T-helper 17 cell (primary cell): ENCODE measurements at regions not wholly inside any gene's neighbourhood (a gene's known extent, or its start where the extent isn't known, plus 50 kb on each side); places are given as distances from the start of the nearest gene placed in this dataset.

Experiments
- ATAC-seq: fragments of 150-1000 bp; cut with Tn5 transposase; 2 replicates; pipeline ENCODE4 v1.10.0; 2021; ENCODE audit warnings: mild to moderate bottlenecking, moderate library complexity
- DNase-seq, 3 donors: peaks; one replicate each; pipeline versions ENCODE4 v3.0.0 to v3.0.0-alpha.2; 2020 to 2021
- H3K9me3 ChIP-seq: one replicate; pipeline ENCODE4 v1.7.0; 2013; ENCODE audit warnings: low read length, mild to moderate bottlenecking; ENCODE audit not compliant: control insufficient read depth, poor library complexity, severe bottlenecking
- H3K27ac Mint-ChIP-seq: one replicate; pipeline ENCODE4 v1.8.0; 2022; ENCODE audit warnings: mild to moderate bottlenecking, moderate library complexity, mixed read lengths
- H3K27me3 Mint-ChIP-seq: one replicate; pipeline ENCODE4 v1.8.0; 2022; ENCODE audit warnings: mixed read lengths
- H3K36me3 Mint-ChIP-seq: one replicate; pipeline ENCODE4 v1.8.0; 2022; ENCODE audit warnings: low read depth, mixed read lengths
- H3K4me1 Mint-ChIP-seq: one replicate; pipeline ENCODE4 v1.8.0; 2022; ENCODE audit warnings: mild to moderate bottlenecking, mixed read lengths
- H3K4me3 Mint-ChIP-seq: one replicate; pipeline ENCODE4 v1.8.0; 2022; ENCODE audit warnings: mild to moderate bottlenecking, moderate library complexity, mixed read lengths

GRCh38 chr16:86828202-86828601 is 249.9 kb downstream of the FOXL1 start:
- no peaks in the 10 kb centered on the region for H3K9me3 ChIP-seq
- no peak overlapping the region for H3K4me3 Mint-ChIP-seq
- ATAC-seq (no peak), DNase-seq (no peak)
- peaks cover 2% of the 10 kb centered on the region for H3K36me3 Mint-ChIP-seq
- H3K27me3 Mint-ChIP-seq: peaks cover 70% of the 10 kb centered on the region
- H3K27ac Mint-ChIP-seq: no peak overlapping the region
- H3K4me1 Mint-ChIP-seq: peaks cover 6% of the 10 kb centered on the region

- no peak overlapping the region for H3K4me3 Mint-ChIP-seq
- no peaks in the 10 kb centered on the region for H3K9me3 ChIP-seq
- H3K27me3 Mint-ChIP-seq: peaks cover 71% of the 10 kb centered on the region
- ATAC-seq (no peak), DNase-seq (no peak)
- peaks cover 2% of the 10 kb centered on the region for H3K36me3 Mint-ChIP-seq
- H3K4me1 Mint-ChIP-seq: peaks cover 9% of the 10 kb centered on the region
- H3K27ac Mint-ChIP-seq: no peak overlapping the region
Observed at GRCh38 chr16:86828653-86829052, 250.3 kb downstream of the FOXL1 start.

GRCh38 chr16:86831366-86831765 is 253.0 kb downstream of the FOXL1 start:
- Mint-ChIP-seq H3K27ac (no peak overlapping the region), H3K4me3 (no peak overlapping the region), H3K36me3 (peaks cover 2% of the 10 kb centered on the region), H3K4me1 (peaks cover 9% of the 10 kb centered on the region), H3K27me3 (peaks cover 67% of the 10 kb centered on the region)
- DNase-seq: no peak
- no peak for ATAC-seq
- no peaks in the 10 kb centered on the region for H3K9me3 ChIP-seq

DNA sequence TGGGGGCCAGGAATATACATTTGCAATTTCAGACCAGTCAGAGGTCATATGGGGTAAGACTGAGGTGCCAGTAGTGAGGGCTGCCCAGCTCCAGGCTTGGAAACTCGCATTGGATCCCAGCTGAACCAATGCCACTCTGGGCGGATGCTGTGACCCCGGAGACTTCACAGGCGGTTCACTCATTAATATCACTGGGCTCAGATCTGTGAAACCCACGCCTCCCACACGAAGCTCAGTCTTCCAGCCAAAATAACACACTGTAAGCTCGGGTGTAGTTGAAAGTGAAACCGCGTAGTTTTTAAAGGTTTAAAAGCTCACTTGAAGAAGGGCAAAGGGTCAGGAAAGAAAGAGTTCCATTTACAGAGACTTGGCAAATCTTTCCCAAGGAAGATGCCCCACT is 254.8 kb downstream of the FOXL1 start:
- ATAC-seq: no peak
- Mint-ChIP-seq H3K27me3 (peaks cover 52% of the 10 kb centered on the region), H3K27ac (no peak overlapping the region), H3K4me1 (peaks cover 6% of the 10 kb centered on the region), H3K4me3 (no peak overlapping the region), H3K36me3 (no peaks in the 10 kb centered on the region)
- DNase-seq: no peak
- no peaks in the 10 kb centered on the region for H3K9me3 ChIP-seq

- H3K36me3 Mint-ChIP-seq: no peaks in the 10 kb centered on the region
- no peak for DNase-seq
- peaks cover 37% of the 10 kb centered on the region for H3K27me3 Mint-ChIP-seq
- H3K27ac Mint-ChIP-seq: no peak overlapping the region
- no peaks in the 10 kb centered on the region for H3K9me3 ChIP-seq
- no peak for ATAC-seq
- peaks cover 6% of the 10 kb centered on the region for H3K4me1 Mint-ChIP-seq
- H3K4me3 Mint-ChIP-seq: no peak overlapping the region
Observed at GRCh38 chr16:86834451-86835035, 256.2 kb downstream of the FOXL1 start.

GRCh38 chr16:86835982-86836381 is 257.6 kb downstream of the FOXL1 start:
- peaks cover 23% of the 10 kb centered on the region for H3K27me3 Mint-ChIP-seq
- no peak overlapping the region for H3K27ac Mint-ChIP-seq
- H3K36me3 Mint-ChIP-seq: no peaks in the 10 kb centered on the region
- peaks cover 6% of the 10 kb centered on the region for H3K4me1 Mint-ChIP-seq
- no peak for ATAC-seq
- H3K4me3 Mint-ChIP-seq: no peak overlapping the region
- no peaks in the 10 kb centered on the region for H3K9me3 ChIP-seq
- DNase-seq: no peak

DNA sequence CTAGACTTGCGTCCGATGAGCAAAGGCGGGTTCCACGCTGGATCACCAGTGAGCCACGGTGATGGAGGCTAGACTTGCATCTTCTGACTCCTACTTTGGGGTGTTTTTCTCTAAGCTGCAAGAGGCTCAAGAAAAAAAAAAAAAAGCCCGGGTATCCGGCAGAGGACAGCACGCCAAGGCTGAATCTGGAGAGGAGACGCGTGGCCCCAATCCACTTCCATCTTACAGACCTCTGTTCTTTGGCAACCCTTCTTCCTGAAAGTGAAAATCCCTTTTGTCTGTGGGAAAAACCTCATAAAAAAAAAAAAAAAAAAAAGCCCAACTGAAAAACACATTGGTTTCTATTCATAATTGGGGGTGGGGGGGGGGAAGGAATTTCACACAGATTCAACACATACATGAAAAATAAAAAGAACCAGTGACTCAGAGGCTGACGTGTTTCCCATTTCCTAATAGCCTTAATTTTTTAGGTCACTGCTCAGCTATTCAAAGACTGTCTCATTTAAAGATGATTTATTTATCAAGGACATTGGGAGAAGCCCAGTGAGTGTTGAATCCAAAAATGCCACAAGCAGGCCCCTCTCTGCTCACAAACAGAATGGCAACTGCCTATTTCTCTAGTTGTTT is 258.3 kb downstream of the FOXL1 start:
- no peak overlapping the region for H3K27ac Mint-ChIP-seq
- ATAC-seq (no peak), DNase-seq (no peak)
- H3K9me3 ChIP-seq: no peaks in the 10 kb centered on the region
- H3K36me3 Mint-ChIP-seq: no peaks in the 10 kb centered on the region
- H3K4me1 Mint-ChIP-seq: peaks cover 6% of the 10 kb centered on the region
- H3K4me3 Mint-ChIP-seq: no peak overlapping the region
- H3K27me3 Mint-ChIP-seq: peaks cover 19% of the 10 kb centered on the region

DNA sequence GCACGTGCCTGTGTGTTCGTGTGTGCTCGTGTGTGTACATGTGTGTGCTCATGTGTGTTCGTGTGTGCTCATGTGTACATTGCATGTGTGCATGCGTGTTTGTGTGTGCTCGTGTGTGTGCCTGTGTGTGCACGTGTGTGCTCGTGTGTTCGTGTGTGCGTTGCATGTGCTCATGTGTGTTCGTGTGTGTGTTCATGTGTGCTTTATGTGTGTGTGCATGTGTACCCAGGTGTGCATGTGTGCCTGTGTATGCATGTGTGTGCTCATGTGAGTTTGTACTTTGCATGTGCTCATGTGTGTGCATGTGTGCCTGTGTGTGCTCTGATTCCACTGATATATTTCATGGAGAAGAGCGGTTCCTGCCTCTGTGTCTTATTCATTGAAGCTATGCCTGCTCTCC is 265.5 kb downstream of the FOXL1 start:
- DNase-seq (no peak), ATAC-seq (no peak)
- H3K4me3 Mint-ChIP-seq: no peak overlapping the region
- no peaks in the 10 kb centered on the region for H3K9me3 ChIP-seq
- H3K4me1 Mint-ChIP-seq: no peaks in the 10 kb centered on the region
- H3K36me3 Mint-ChIP-seq: no peaks in the 10 kb centered on the region
- H3K27me3 Mint-ChIP-seq: no peaks in the 10 kb centered on the region
- H3K27ac Mint-ChIP-seq: no peak overlapping the region

GRCh38 chr16:86844695-86845094 is 266.3 kb downstream of the FOXL1 start:
- no peaks in the 10 kb centered on the region for H3K27me3 Mint-ChIP-seq
- no peak overlapping the region for H3K4me3 Mint-ChIP-seq
- ATAC-seq: no peak
- H3K27ac Mint-ChIP-seq: no peak overlapping the region
- no peaks in the 10 kb centered on the region for H3K36me3 Mint-ChIP-seq
- DNase-seq: no peak
- H3K4me1 Mint-ChIP-seq: no peaks in the 10 kb centered on the region
- H3K9me3 ChIP-seq: no peaks in the 10 kb centered on the region

GRCh38 chr16:86846136-86846535 is 267.8 kb downstream of the FOXL1 start:
- Mint-ChIP-seq H3K36me3 (no peaks in the 10 kb centered on the region), H3K4me3 (no peak overlapping the region), H3K27me3 (no peaks in the 10 kb centered on the region), H3K4me1 (no peaks in the 10 kb centered on the region), H3K27ac (no peak overlapping the region)
- H3K9me3 ChIP-seq: no peaks in the 10 kb centered on the region
- no peak for ATAC-seq
- DNase-seq: no peak

DNA sequence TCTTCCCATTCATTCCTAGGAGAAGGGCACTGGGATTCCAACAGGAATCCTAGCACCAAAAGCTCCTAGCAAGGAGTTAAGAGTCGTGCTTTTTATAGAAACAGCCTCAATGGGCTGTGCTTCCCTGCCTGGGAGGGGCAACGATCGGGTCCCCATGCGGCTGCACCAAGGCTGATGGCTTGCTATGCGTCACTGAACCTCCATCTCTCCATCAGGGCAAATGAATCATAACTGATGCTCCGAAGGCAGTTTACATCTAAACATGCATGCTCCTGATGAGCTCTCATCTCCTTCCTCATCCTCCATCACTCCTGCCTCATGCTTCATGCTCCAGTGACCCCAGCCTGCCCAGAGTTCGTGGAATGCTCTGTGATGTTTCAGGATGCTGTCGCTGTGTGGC is 270.5 kb downstream of the FOXL1 start:
- Mint-ChIP-seq H3K27ac (no peak overlapping the region), H3K4me1 (no peaks in the 10 kb centered on the region), H3K27me3 (no peaks in the 10 kb centered on the region), H3K4me3 (no peak overlapping the region), H3K36me3 (no peaks in the 10 kb centered on the region)
- no peaks in the 10 kb centered on the region for H3K9me3 ChIP-seq
- ATAC-seq (no peak), DNase-seq (no peak)

DNA sequence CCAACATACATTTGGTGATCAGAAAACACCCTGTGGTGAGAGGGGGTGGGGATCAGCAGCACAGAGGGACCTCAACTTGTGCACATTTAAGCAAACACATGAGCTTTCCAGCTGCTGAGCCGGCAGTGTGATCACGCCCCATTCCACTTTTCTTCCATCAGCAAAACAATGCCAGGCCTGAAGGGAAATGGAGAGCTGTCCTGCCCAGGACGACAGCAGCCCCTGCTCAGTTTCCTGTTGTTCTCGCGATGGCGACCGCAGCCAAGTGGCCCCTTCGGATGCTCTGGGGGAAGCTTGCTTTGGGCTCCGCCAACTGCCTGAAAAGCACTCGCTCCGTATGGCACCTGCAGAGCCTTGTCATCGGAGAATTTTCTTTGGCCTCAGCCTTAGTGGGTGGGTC is 272.3 kb downstream of the FOXL1 start:
- Mint-ChIP-seq H3K27ac (no peak overlapping the region), H3K27me3 (no peaks in the 10 kb centered on the region), H3K4me3 (no peak overlapping the region), H3K36me3 (no peaks in the 10 kb centered on the region), H3K4me1 (no peaks in the 10 kb centered on the region)
- no peak for ATAC-seq
- H3K9me3 ChIP-seq: no peaks in the 10 kb centered on the region
- no peak for DNase-seq

GRCh38 chr16:86852135-86852534 is 273.8 kb downstream of the FOXL1 start:
- ATAC-seq: no peak
- H3K27ac Mint-ChIP-seq: no peak overlapping the region

DNA sequence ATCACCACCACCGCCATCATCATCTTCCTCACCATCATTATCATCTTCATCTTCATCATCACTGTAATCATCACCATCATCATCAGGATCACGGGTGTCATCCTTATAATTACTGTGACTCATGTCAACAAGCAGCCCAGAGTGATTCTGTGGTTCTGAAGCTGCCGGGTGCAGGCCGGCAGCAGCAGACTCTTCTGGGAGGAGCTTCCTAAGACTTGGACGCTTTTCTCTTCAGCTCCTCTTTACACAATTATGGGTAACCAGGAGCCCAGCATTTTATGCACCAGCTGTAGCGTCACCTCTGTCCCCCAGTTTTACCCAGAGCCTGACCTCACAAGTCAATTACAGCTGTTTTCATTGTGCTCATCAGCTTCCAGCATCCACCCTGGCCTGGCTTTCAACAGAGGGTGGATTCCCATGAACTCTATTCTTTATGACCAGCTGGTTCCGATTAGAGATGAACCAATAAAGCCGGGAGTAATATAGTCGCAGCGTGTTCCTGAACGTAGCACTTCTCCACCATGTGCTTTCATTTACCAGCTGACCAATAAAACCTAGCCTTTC is 275.8 kb downstream of the FOXL1 start:
- H3K9me3 ChIP-seq: no peaks in the 10 kb centered on the region
- ATAC-seq: no peak
- Mint-ChIP-seq H3K27ac (no peak overlapping the region), H3K36me3 (no peaks in the 10 kb centered on the region), H3K4me3 (no peak overlapping the region), H3K4me1 (no peaks in the 10 kb centered on the region), H3K27me3 (no peaks in the 10 kb centered on the region)
- DNase-seq: no peak

More at GRCh38 chr16:86852135-86852534, 273.8 kb downstream of the FOXL1 start:
- Mint-ChIP-seq H3K4me3 (no peak overlapping the region), H3K4me1 (no peaks in the 10 kb centered on the region), H3K27me3 (no peaks in the 10 kb centered on the region), H3K36me3 (no peaks in the 10 kb centered on the region)
- DNase-seq: no peak
- no peaks in the 10 kb centered on the region for H3K9me3 ChIP-seq
